GM21825 (cell line): ENCODE measurements at regions not wholly inside any gene's neighbourhood (a gene's known extent, or its start where the extent isn't known, plus 50 kb on each side); places are given as distances from the start of the nearest gene placed in this dataset.

Source experiments
- ATAC-seq: cut with Tn5 transposase; IDR thresholded peaks from one replicate; pipeline ENCODE4 v1.9.1; 2021; ENCODE audit warnings: mild to moderate bottlenecking, moderate library complexity; ENCODE audit not compliant: unreplicated experiment

DNA sequence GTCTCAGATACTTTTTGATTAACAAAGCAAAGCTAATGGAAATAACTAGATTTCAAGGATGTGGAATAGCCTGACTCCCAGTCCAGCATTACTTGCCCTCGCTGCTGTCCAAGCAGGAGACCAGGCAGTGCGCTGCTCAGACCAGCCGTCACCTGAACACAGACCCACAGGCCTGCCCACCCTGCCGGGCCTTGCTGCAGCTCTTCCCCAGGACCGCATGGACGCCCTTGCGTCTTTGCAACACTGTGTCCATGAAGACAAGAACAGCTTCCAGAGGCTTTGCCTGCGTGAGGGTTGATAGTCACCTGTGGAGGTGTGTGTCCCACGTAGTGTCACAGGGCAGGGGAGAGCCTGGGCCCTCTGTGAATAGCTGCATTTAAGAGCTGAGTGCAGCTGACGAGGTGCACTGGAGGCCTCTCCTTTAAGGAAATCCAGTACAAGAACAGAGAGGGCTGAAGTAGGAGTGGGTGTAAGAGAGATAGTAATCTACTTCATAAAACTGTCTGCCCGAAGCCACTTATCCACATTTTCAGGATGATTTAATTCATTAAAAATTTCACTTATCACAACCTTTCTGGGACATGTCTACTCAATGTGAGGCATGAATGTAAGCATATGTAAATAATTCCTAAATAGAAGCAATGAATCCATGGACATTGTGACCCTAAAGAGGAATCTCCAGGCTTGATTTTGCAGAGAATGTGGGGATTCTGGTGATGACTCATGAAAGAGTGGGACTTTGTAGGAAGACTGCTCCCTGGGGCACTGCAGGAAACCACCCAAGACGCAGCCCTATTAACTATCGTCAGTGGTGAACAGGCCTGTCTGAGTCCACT, 176.2 kb upstream of the RAB4A start:
- no peak for ATAC-seq

DNA sequence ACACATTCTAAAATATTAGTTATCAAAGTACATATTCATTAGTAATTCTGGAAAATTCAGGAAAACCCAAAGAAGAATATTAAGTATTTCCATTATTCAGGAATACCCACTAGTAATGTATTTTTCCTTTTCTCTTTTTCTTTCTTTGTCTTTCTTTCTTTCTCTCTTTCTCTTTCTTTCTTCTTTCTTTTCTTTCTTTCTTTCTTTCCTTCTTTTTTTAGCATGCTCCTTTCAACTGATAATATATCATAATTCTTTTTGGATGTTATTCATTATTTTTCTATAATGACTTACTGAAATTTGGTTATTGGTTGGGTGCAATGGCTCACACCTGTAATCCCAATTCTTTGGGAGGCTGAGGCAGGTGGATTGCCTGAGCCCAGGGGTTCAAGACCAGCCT, 175.6 kb upstream of the RAB4A start:
- ATAC-seq = no peak

DNA sequence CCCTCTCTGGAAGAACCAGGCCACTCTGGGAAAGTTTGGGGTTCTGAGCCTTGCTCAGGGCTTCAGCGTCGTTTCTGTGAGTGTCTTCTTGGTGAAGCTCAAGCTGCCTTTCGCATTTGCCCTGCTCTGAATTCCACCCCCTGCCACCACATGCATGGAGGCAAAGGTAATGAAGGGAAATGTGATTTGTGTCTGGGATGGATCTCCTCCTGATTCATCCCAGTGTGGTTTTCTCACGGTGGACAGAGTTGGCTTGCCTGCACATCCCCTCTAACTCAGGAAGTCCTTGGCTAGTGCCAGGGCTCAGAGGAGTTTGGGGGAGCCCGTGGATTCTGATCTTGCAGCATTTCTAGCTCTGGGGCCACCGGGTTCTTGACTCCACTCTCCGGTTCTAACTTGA, 173.6 kb upstream of the RAB4A start:
- no peak for ATAC-seq

DNA sequence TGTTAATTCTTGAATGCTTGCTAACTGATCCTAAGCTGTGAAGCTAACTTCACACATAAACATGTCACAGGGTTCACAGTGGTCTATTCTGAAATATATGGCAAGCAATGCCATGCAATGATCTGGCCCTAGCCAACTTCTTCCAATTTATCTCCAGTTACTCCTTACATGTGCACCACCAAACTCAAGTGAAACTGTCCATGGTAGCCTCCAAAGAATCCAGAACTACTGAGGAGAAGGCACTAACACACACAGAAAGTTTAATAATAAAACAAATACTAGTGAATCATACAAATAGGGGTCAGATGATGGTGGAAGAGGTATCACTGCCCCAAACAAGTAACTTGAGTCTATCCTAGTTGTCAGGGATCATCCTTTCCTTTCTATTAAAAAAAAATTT, 172.6 kb upstream of the RAB4A start:
- no peak for ATAC-seq

DNA sequence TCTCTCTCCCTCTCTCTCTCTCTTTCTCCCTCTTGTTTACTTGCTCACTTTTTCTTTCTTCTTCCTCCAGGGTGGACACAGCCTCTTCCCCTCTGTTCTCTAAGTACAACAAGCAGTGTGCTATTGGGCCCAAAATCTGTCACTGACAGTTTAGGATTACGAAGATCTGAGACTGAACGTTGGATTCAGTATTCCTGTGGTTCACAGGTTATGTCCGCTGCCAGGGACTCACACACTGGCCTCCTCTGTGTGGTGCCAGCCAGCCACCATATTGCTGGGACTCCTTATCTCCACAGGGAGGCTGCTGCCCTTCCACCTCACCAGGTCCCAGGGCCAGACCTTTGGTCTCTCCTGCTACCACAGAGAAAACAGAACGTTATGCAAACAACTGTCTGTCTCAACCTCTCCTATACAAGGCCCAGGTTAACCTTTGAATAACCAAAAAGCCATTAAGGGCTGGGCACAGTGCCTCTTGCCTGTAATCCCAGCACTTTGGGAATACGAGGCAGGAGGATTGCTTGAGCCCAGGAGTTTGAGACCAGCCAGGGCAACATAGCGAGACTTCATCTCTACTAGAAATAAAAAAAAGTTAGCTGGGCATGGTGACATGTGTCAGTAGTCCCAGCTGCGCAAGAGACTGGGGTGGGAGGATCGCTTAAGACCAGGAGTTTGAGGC, 171.9 kb upstream of the RAB4A start:
- ATAC-seq = no peak

DNA sequence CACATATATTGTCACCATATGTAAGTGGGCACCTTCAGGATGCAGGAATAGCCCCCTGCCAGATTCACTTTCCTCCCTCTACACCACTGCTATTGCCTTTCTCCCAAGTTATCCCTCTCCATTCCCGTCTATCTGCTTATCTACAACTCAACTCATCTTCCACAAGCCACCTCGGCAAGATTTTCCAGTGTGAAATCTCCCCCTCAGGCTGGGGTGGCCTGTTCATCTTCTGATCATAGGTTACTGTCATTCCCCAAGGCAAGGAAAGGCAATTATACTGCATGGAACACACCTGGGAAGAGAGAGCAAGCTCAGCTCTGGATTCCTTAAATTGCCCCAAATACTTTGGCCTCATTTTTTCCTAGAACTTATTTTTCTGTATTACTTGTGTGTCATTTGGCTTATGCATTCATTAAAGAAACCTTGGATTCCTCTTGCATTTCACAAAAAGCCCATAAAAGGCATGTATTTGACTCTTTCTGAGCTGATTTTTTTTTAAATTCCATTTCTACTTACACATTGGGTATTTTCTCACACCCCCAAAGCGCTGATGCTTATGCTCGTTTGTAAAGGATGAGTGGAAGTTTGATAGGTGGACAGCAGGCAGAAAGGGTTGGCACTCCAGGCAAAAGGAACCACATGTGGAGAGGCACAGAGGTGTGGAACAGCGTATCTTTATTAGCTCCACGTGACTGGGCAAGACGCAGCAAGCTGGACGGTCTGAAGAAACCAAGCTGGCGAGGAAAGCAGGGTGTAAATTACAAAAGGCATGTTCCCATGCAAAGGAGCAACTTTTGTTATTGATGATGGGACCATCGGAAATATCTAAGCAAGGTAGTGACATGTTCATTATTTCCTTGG, 169.7 kb upstream of the RAB4A start:
- ATAC-seq = no peak

DNA sequence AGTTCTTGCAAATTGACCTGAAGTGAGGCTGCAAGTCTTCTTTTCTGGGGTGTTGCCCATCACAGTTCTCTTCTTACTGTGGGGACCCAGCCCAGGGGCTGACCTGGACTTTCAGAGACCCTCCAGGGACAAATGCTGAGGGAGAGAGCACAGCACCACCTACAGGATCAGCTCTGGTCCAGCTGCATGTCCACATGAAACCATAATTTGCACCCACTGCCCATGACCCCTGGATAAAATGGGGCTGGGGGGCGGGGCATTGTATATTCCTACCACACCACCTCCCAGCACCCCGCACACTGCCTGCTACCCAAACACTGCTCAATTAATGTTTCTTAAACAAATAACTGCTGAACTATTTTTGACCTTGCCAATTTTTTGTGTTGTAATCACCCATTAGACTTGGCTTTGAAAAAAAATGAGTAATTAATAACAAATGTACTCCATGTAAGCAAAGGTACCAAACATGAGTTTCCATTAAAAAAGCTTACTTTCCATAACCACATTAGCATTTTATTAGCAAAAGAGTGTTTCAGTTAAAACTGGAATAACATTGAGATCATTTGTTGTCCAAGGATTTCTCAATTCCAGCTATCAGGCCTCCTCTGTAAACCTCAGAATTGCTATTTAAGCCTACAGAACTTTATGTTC, 168.0 kb upstream of the RAB4A start:
- ATAC-seq = no peak

DNA sequence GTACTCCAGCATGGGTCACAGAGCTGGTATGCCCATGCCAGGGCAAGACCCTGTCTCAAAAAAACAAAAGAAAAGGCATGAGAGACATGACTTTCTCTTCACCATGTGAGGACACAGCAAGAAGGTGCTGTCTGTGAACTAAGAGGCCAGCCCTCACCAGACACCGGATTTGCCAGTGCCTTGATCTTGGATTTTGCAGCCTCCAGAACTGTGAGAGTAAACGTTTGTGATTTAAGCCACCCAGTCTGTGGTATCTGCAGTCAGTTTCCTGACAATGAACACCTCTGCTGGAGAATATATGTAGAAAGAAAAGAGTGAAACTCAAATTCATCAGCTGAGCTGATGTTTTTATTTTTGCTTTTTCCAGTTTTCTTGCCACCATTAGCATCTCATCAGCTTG, 166.3 kb upstream of the RAB4A start:
- no peak for ATAC-seq

DNA sequence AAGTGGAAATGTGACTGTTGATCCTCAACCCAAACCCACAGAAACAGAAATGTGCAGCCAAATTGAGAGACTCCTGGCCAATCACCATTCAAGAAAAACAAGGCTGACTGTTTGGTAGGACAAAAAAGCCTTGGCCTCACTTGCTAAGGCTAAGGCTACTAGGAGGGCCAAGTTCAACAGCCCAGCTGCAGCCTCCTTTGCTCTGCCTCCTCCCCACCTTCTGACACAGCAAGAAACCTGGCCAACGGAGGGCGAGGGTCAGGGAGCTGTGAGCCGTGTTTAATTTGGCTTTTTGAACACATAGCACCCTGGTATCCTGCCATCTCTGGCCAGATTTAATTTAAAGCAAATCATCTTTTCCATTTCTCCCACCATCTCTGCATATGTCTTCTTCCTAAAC, 165.8 kb upstream of the RAB4A start:
- ATAC-seq = no peak

DNA sequence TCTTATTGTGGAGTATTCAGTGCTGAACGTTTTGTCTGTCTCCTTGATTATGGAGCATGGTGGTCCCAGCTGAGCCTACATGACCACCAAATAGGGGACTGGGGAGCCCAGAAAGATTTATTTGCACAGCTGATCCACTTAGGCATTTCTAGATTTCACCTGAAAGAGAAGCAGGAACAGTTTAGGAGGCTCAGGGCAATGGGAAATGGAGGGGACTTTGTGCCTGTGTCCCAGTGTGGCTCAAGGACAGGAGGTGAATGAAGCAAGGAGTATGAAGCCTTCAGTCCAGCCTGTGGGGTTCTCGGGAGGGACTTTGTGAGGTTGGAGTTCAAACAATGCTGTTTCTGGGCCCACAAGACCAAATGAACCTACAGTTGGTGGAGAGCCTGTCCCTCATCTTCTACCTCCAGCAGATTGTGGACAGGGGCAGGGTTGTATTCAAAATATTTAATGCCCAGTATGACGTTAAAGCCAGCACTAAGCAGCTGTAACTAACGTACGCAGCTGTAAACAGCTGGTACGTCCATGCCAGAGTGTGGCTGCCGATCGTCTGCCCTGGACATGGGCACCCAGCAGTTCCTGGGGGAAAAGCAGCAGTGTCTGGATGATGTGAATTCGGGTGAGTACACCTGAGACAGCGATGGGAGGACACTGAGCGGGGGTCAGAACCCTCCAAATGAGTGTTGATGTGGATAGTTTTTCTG, 164.9 kb upstream of the RAB4A start:
- no peak for ATAC-seq

DNA sequence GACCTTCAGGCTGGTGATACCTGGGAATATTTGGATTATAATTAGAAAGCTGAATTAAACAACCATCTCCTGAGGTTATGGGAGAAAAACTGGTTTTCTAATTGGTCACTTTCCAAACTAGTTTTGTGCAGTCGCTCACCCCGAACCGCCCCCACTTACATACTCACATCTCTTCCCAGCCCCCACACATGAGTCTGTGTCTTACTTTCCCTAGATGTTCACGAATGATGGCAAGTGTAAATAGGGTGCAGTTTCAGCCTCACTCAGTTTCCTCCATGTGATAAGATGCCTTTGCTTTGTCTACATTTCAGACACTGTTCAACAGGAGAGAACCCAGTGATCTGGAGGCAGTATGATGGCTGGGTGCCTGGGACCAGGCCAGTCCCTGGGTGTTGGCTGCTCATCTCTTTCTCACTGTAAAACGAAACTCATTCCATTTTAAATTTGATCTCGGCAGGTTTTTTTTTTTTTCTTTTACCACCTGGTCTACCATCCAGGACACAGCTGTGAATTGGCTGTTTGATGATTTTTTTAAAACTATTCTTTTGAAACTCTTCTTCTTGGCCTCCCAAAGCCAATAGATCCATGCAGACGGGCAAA, 164.3 kb upstream of the RAB4A start:
- no peak for ATAC-seq

DNA sequence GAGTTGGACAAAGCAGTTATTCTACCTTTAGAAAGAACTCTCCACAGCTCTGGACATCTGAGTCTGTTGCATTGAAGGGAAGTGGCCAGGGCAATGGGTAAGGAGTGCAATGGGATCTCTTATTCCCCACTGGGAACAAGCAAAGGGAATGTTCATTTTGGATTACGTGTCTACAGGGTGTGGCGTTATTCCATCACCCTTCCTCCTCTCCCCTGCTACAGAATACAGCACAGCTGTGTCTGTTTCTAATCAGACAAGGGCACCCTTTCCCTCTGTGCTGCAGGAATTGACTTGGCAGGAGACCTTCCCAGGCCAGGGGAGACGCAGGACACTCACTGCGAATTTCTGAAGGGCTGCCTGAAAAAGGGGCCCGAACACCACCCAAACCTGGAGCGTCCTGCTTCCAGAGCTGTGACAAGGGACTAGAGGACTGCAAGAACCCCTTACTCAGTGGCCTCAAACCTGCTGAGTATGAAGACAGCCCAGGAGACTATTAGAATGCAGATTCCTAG, 163.6 kb upstream of the RAB4A start:
- no peak for ATAC-seq

DNA sequence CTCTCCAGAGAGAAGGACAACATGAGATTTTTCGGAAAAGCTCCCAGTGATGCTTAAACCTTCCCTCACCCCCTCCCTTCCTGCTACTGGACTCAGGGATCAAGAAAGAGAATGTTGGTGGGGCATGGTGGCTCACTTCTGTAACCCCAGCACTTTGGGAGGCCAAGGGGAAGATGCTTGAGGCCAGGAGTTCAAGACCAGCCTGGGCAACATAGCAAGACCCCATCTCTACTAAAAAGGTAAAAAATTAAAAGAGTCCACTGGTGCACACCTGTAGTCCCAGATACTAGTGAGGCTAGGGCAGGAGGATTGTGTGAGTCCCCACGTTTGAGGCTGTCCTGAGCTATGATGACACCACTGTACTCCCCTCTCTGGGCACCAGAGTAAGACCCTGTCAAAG, 162.9 kb upstream of the RAB4A start:
- ATAC-seq = no peak

DNA sequence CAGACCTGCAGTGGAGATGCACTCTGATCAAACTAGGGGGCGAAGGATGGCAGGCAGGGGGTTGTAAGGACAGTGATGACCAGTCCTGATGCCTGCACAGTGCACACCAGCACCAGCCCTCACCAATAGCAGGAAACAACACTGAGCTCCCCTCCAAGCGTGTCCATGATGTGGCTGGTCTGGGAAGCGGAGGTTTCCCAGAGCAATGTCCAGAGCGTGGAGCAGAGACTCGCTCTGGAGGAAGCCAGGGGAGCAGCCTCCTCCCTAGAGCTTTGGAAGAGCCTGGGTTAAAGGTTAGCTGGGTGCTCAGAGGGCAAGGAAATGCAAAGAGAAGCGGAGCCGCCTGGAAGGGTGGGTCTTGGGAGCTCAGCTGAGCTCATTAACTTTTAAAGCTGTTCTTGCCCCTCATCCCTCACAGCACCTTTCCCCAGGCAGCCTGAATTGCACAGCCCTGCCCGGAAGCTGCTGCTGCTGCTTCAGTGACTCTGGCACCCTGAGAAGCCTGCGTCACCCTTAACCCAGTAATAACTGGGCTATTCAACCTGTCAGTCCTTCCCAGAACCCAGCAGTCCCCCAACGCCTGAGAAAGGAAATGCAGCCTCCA, 162.2 kb upstream of the RAB4A start:
- no peak for ATAC-seq

DNA sequence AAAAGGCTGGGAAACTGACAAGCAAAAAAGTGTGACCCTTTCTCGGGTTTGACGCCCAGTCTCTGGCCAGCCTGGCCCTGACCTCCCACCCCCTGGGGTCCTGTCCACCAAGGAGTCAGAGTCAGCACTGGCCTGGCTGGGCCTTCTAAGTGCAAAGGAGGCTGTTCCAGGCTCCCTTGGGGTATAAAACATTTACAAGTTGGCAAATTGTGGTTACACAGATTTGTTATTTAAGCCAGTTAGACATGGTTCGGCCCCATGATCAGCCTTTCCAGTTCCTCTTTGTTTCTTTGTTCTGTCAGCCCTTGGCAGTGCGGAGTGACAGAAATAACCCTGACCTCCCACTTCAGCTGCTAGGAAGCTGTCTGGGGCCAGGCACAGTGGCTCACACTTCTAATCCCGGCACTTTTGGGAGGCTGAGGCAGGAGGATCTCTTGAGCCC, 161.6 kb upstream of the RAB4A start:
- ATAC-seq = no peak

DNA sequence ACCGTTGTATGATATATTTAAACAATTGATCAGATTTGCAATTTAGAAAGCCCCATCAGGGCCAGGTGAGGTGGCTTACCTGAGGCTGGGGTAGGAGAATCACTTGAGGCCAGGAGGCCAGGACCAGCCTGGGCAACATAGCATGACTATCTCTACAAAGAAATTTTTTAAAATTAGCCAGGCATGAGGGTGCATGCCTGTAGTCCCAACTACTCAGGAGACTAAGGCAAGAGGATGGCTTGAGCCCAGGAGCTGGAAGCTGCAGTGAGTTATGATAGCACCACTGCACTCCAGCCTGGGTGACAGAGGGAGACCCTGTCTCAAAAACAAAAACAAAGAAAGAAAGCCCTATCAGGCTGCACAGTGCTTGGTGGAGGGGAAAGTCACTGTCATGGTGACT, 159.9 kb upstream of the RAB4A start:
- ATAC-seq = no peak

DNA sequence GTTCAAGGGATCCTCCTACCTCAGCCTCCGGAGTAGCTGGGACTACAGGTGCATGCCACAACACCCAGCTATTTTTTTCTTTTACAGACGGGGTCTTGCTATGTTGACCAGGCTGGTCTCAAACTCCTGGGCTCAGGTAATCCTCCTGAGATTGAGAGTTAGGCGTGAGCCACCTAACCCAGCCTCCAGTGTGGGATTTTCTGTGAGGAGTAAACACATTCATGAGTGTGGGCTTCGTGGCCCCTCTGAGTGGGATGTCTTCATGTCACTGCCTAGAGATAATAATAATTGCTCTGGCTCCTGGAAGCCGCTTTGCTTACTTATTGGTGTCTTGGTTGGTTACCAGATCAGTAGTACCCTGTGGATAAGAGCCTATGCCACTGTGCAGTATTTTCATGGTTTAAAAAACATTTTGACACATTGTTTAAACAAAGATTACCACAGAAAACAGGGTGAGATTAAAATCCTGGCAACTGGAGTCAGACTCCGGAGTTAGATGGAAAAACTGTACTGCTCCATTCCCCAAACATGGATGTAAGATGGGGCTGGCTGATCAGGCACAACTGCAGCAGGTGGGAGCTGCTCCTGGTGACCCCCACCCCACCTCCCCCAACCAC, 159.1 kb upstream of the RAB4A start:
- ATAC-seq = no peak

DNA sequence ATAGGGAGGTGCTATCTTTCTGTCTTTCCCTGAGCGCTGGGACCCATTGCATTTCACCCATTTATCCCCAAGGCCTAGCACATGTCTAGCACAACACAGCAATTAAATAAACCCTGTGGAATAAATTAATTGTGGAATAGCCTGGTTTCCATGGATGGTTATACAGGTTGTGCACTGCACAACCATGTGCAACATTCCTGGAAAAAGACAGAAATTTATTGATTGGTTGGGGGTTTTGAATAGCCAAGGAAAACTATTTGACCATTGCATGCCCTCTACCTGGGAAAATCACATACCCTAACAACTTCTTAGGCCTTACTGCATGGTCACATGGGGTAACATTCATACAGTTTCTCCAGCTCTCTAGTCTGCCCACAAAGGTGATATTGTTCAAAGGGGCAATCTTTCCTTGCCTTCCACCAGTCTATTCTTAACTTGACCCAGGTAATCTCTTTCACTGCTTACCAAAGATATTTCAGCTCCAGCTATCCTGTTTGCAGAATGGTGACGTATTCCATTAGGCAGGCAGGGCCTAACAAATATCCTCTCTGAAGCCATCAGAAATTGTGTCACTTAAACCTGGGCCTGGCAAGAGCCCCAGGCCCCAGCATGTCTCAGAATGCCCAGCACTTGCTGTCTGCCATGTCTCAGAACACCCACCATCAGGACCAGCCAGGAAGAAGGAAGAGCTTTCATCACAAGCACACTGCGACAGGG, 157.9 kb upstream of the RAB4A start:
- no peak for ATAC-seq
